ENCODE measurements at regions not wholly inside any gene's neighbourhood (a gene's known extent, or its start where the extent isn't known, plus 50 kb on each side); places are given as distances from the start of the nearest gene placed in this dataset.
A peak's percentile ranks its signal among the peaks of the same experiment; 100 is the strongest.

DNA sequence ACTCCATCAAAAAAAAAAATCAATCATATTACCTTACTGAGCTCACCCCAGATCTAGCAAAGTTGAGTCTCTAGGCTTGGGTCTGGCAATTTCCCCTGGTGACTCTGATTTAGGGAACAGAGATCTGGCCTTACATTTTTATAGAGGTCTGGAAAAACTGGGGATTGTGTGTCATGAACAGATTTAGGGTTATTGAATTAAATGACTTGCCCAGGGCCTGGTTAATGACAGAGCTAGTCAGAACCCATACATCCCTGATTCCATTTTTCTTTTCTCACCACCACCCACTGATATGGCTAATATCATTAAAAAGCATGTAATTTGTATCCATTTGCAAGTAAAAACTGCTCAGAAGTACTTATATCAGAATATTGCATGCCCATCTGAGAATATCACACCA is 163.4 kb upstream of the OGFRL1 start:
- DNase-seq: no peak

DNA sequence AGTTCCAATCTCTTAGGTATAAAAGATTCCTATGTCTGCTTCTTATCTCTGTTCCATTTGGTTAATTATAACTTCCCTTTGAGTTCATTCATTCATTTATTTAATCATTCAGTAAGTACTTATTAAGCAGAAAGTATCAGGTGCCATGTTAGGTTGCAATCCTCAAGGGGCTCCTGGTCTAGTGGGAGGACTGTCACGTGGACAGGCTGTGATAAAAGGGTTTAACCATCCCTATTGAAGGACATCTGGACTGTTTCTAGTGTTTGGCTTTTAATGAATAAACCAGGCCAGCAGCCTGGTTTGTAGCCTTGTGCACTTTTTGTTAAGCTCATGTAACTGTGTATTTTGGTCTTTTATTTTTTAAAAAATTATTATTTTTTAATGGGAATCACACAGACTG is 162.1 kb upstream of the OGFRL1 start:
- no peak for DNase-seq

DNA sequence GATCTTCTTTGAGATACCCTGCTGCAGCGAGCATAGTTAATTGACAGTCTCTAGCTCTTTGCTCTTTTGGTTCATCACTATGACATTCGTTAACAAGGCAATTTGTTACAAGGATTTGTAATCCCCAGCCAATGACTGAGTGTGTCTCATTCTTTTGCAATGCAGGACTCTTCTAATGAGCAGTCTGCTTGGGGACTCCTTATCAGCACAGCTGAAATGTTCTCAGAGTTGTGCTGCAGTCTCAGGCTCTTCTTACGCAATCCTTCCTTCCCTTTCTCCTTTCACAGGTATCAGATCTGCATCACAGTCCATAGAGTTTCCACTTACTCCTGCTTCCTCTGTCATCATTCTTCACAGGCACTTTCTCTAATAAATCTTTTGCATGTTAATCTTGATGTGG is 161.2 kb upstream of the OGFRL1 start:
- DNase-seq: no peak

DNA sequence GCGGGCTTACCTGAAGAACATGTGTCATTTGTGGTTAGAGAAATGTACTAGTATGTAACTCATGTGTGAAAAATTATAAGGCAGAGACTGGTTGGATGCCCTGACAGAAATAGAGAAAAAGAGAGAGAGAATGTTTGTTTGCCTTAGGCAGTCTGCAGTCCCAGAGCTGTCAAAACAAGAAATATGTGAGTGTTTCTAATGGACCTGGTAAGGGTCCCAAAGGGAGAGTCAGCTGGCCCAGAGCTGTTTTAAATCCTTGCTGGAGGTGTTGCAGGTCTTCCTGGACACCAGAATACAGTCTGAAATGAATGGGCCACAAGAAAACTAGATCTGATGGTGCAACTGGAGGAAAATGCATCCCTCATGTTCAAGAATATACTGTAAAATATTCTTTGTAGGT is 158.3 kb upstream of the OGFRL1 start:
- DNase-seq: no peak

DNA sequence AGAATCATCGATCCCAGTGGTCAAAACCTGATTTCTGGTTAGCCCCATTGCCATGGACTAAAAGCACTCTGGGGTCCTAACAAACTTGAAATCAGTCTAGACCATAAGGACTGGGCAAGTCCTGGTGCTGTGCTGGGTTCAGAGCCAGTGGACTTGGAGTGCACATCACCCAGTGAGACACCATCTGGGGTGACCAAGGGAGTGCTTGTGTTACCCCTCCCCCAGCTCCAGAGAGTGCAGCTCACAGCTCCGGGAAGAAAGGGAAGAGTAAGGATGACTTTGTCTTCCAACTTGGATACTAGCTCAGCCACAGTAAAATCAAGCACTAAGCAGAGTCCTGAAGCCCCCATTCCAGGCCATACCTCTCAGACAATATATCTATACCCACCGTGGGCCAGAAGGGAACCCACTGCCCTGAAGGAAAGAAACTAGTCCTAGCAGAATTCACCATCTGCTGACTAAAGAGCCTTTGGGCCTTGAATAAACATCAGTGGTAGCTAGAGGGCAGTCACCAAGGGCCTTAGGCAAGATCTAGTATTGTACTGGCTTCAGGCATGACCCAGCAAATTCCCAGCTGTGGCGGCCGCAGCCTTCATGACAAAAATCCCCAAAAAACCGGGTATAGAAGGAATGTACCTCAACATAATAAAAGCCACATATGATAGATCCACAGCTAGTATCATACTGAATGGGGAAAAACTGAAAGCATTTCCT is 153.5 kb upstream of the OGFRL1 start:
- DNase-seq: no peak

DNA sequence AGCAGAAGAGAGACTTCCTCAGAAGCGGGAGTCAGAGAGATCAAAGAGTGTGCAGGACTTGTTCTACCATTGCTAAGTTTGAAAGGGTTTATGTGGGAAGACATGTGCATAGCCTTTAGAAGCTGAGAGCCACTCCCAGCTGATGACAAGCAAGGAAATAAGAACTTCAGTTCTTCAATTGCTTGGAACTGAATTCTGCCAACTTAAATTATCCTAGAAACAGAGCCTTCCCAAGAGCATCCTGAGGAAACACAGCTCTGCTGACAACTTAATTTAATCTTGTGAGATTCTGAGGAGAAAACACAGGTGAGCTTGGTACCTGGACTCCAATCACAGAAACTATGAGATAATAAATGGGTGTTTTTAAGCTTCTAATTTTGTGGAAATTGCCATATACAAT is 150.6 kb upstream of the OGFRL1 start:
- no peak for DNase-seq

DNA sequence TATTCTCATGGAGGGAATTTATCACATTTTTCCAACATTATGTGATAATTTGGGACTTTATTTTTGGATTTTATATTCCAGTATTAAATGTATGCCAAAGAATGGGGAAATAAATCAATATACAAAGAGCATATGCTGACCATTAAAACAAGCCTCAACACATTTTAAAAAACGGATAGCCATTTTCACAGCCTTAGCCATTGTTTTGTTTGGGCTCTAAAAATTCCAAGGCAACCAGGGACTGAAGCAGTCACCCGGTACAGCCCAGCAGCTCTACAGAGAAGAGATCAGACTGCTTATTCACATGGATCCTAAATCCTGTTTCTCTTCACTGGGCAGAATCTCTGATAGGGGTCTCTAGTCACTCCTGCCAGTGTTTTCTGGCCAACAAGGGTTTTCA is 150.2 kb upstream of the OGFRL1 start:
- DNase-seq: no peak

DNA sequence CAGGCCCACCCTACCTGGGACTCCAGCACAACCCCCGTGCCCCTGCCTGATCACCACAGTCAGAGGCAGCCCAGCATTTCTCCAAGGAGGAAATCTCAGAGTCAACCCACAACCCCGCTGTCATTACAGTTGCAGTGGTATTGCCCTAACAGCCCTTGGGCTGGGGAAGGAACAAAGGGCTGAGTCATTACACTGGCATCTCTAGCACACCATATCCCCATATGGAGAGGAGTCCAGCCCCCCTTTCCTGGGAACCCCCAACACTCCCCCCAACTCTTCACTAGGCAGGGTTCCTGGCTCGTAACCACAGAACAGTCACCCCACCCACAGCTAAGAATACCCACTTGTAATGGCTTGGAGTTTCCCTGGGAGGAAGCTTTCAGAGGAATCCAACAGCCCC is 149.4 kb upstream of the OGFRL1 start:
- no peak for DNase-seq

DNA sequence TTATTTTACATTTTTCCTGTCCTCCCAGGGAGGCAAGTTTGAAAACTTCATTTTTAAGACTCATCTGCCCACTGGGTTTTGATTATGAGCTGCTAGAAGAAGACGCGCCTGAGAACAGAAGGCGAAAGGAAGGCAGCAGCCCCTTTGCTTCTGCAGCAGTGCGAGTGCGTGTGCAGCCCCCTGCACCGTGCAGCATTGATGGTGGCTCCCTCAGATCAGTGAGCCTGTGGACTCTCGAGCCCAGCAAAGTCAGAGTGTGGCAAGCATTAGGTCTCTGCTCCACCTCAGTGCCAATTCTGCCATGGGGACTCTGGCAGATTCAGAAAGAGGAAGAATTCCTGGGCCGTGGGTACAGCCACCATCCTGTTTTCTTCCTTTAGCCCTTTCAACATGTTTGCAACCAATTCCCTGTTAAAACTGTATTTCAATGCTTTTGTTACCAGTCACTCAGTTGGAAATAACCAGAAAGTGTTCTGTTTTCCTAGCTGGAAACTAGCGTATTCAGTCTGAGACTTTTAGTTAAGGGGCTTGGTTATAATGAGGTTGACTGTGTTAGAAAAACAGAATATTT is 134.8 kb upstream of the OGFRL1 start:
- DNase-seq: no peak

DNA sequence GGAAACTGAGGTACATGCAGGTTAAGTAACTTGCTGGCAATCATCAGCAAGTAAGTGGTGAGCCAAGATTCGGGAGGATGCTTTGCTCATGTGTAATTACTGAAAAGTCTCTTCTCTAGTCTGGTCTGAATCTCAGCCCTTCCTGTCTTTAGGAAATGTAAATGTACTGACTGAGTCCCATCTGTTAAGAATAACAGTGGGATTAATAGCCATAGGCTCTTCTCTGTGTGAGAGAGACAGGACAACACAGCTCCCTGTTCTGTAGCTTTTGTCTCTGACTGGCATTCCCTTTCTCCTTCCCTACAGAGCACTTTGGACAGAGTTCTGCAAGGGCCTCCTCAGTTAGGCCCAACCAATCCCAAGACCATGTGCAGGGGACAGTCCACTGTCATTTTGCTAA is 131.3 kb upstream of the OGFRL1 start:
- DNase-seq: no peak

DNA sequence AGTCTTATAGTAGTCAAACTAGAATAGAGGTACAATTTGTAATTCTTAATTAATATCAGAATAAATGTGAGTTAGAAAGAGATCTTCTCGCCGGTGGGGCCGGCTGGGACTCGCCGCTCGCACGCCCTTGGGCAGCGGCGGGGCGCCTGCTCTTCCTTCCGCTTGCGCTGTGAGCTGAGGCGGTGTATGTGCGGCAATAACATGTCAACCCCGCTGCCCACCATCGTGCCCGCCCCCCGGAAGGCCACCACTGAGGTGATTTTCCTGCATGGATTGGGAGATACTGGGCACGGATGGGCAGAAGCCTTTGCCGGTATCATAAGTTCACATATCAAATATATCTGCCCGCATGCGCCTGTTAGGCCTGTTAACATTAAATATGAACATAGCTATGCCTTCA is 123.7 kb upstream of the OGFRL1 start:
- no peak for DNase-seq

DNA sequence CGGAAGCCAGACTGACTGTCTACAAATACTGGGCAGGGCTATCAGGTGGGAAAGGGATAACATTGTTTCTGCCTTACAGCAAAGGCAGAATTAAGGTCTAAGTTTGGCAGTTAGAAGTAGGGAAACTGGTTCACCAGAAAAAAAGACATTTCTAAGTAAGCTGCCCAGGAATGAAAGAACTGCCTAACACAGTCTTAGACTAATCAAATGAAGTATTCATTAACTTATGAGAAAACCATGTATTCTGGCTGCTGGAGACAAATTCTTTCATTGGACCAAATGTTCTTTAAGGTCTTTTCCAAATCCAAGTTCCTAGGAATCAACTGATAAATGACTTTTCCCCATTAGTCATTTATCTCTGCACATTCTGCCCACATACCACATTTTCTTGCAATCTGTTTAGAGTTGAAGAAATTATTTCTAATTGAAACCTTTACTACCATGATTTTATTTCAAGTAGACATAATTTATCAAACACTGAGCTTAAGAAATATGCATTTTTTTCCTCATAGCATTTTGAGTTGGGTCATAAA is 120.3 kb upstream of the OGFRL1 start:
- DNase-seq: no peak

DNA sequence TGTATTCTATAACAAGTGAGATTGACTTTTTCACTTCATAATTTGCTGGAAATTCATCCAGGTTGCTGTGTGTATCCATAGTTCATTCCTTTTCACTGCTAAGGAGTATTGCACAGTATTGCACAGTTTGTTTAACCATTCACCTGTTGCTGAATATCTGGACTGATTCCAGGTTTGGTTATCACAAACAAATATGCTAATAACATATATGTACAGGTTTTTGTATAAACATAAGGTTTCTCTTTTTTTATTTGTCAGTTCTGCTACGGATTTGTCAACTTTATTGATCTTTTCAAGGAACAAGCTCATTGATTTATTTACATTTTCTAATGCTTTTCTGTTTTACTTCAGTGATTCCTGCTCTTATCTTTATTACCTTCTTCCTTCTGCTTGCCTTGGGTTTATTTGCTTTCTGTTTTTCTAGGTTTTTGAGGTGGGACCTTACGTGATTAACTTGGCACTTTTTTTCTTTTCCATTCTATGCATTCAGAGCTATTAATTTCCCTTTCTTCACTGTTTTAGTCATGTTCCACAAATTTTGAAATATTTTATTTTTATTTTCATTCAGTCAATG is 117.0 kb upstream of the OGFRL1 start:
- no peak for DNase-seq

DNA sequence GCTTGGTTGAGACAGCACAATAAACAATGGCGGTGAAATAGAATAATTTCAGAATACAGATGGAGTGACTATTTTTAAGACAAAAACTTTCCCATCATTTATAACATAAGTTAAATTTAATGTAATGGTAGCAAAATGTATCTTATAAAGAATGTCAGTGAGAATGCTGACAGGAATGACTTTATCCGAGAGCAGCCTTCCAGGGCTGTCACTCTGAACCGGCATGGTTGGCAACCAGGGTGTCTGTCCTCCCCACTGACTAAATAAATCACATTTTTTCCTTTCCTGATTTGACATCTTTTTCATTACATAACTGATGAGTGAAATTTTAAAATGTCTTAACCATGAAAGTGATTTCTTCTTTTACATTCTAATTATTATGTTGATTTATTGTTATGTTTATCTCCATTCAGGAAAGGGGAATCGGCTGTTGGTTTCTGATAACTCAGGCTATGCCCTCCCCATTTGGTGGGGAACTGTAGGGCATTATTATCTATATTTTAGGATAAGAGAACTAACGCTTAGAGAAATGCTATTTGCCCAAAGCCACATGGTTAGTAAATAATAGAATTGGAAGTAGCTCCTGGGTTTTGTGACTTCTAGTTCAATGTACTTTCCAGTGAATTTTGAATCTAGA is 109.2 kb upstream of the OGFRL1 start:
- DNase-seq: no peak

DNA sequence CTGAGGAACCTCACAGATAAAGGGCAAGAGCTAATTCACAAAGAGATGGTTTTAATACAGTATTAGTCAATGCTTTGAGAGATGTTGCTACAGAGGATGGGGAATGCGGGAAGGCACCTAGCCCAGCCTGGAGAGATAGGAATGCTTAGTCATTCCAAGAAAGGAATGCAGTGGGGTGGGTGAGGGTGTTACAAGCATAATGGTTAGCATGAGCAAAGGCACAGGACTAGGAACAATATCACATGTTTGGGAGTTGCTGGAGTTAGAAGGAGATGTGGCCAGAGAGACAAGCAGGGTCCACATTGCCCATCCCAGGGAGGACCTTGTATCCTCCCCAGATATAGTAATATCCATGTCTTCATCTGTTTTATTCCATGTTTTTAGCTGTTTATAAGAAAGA is 107.0 kb upstream of the OGFRL1 start:
- no peak for DNase-seq

DNA sequence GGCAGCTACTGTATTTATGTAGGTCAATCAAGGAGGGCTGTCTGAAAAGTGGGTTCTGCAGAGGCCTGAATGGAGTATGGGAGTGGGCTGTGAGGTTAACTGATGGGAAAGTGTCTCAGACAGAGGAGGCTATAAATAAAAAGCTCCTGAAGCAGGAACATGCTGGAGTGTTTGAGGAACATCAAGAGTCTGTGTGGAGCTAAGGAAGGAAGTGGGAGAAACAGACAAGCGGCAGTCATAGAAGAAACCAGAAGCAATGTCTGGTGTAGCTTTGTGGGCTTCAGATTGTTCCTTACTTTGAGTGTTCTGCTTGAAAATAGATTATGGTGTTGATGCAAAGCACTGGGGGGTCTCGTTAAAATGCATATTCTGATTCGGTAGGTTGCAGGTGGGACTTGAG is 101.5 kb upstream of the OGFRL1 start:
- no peak for DNase-seq

DNA sequence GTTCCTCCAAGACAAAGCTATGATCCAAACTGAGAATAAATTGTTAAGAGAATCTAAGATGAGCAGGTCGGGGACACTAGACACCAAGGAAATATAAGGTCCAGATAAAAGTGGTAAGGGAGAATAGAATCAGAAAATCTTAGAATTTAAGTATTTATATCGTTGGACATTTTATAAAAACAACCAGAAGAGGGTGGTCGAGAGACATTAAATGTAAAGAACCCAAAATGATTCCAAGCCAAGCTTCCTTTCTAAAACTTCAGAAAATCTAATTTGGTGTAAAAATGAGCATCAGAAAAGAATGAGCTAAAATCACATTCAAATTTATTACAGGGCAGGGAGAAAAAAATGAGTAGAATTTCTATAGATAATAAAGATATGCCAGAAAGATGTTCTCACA is 97.8 kb upstream of the OGFRL1 start:
- DNase-seq: peak in 1 of 5 experiments; percentile 0

DNA sequence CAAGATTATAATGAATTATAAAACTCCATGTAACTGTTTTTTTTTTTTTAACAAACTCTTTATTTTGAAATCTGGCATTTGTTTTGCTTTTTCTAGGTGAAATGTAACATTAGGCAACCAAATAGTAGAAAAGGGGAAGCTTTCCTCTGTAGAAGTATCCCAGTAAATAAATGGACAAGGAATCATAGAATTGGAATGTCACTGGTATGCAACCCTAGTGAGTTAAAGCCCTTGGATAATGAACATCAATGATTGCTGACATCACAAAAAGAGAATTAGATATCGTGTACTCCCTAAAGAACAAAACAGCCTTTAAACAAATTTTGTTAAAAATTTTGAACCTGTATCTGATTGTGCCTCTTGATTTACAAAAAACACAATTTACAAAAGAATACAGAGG is 93.9 kb upstream of the OGFRL1 start:
- no peak for DNase-seq

DNA sequence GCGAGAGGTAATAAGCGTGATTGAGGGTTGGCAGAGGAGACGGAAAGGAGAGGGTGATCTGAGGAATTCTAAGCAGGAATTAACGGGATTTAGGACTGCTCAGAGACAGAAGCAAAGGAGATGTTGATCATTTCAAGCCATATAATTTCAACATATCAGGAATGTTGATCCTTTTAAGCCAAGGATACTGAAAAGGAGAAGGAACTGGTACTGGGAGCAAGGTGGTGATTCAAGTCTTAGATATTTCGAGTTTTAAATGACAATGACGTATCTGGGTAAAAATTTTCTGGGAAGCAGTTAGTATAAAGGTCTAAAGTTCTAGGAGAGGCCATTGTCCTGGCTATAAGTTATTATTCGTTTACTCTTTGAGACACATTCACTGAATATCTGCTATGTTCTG is 91.3 kb upstream of the OGFRL1 start:
- no peak for DNase-seq

DNA sequence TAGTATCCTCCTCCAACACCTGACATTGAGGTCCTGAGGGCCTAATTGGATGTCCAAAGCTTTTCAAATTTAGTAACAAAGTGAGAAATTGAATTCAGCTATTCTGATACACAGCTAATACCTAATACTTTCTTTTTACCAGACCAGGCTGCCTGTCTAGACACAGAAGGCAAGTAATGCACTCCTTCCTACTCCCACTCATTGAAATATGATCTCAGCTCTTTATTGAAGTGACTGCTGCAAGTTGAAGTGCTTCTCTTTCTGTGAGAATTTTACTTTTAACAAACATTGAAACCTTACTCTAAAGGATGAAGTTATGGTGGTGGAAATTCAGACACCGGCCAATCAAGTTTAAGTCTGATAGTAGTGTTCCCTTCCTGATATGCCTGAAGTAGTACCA is 90.8 kb upstream of the OGFRL1 start:
- no peak for DNase-seq

DNA sequence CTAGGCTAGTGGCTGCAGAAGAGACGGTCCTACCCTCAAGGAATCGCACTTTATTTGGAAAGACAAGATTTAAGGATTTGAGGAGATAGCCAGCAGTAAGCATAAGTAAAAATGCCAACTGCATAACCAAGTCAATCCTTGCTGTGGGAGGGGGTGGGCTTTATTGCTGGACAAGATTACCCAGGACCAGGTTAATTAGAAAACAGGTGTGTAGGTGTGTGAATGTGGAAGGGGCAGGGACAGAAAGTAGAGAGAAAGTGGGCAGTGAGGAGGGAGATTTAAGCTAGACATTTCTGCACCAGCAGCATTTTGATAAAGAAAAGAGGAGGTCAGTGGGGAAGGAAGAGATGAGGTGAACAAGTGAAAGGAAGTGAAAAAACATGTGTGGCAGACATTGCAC is 89.7 kb upstream of the OGFRL1 start:
- DNase-seq: no peak

DNA sequence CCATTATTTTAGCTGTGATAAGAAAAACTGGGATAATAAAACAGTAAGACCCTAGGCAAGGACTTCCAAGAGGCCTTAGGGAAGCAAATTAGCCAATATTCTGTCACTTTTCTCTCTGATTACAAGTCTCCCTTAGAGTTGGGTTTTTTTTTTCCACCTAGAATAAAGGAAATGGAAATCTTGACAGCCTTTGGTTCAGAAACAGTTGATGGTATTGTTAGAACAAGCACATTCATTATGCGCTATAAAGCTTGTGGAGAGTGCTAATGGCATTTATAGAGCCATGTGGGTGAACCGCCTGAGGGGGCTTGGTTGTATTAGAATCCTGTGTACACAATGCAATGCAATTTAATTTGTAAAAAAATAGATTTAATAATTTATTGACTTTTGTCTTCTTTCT is 88.9 kb upstream of the OGFRL1 start:
- no peak for DNase-seq

DNA sequence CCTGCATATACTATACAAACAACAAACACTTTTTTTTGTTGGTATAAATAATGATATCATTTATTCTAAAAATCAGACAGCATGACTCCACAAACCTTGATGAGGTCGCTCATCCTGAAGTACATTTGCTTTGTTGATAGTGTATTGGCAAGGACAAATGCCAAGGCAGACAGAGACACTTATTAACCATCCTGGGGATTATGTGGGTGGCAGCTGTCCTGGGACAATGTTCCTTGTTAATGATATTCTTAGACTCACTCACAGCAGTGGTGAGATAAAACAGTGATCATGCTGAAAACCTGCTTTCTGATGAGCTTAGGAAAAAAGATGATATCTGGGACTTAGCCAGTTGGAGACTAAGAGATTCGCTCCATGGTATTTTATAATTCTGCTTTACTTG is 85.4 kb upstream of the OGFRL1 start:
- no peak for DNase-seq

DNA sequence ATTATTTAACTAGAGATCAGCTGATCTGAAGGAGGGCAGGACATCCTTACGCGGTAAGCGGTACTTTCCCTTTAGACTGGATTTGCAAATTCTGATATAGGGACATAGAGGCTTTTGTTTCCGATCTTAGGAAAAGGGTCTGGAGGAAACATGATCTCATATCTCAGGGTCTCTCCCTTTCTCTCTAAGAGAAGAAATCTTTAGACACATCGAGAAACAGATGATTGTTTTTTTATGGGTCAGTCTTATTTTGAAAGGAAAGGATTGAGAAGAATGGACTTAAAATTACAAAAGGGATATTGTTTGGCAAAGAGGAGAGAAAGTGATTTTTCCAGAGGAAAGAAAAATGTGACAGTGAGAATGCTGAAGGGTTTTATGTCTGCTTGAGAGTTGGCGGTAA is 83.9 kb upstream of the OGFRL1 start:
- no peak for DNase-seq
